PC-9 (cell line): ENCODE measurements at regions not wholly inside any gene's neighbourhood (a gene's known extent, or its start where the extent isn't known, plus 50 kb on each side); places are given as distances from the start of the nearest gene placed in this dataset.

Experiments
- BruUV-seq: library from RNA; stranded (reverse); fragments of 400-500 nt; replicated peaks from 2 replicates; lab custom pipeline; 2021; lab: Mats Ljungman, UMichigan
- CTCF ChIA-PET: fragments of 300-600 bp; sonication (Branson Sonifier 250); formaldehyde crosslinking; loops from one replicate; lab custom pipeline; 2022; ENCODE audit warnings: antibody characterized with exemption; lab: Charles Lee
- POLR2A ChIA-PET: fragments of 300-600 bp; sonication (Branson Sonifier 250); formaldehyde crosslinking; loops from one replicate; lab custom pipeline; 2022; ENCODE audit warnings: antibody characterized with exemption; ENCODE audit not compliant: unreplicated experiment; lab: Charles Lee
- DNase-seq, 2 experiments: peaks; one replicate each; pipeline versions ENCODE4 v3.0.0 to v3.0.0-alpha.2; 2015 to 2022; ENCODE audit warnings: mixed read lengths in 1 of 2
- H2AFZ ChIP-seq: fragments of 200-600 bp; sonication (generic); 2 replicates; pipeline ENCODE4 v1.8.1; 2017; ENCODE audit warnings: antibody characterized with exemption
- H3F3A ChIP-seq: fragments of 200-600 bp; sonication (generic); 2 replicates; pipeline ENCODE4 v1.8.1; 2017; ENCODE audit warnings: antibody characterized with exemption, mild to moderate bottlenecking, low read depth; ENCODE audit not compliant: insufficient read depth
- H3K27ac ChIP-seq: fragments of 200-600 bp; sonication (generic); 2 replicates; pipeline ENCODE4 v1.6.1; 2016; ENCODE audit warnings: mixed run types
- H3K27me3 ChIP-seq: fragments of 200-600 bp; sonication (generic); 2 replicates; pipeline ENCODE4 v1.6.1; 2016; ENCODE audit warnings: low read depth, mixed run types; ENCODE audit not compliant: insufficient read depth
- H3K36me3 ChIP-seq: fragments of 200-600 bp; sonication (generic); 2 replicates; pipeline ENCODE4 v1.6.1; 2016; ENCODE audit warnings: low read depth, mixed run types
- H3K4me1 ChIP-seq: fragments of 200-600 bp; sonication (generic); replicated peaks from 2 replicates; pipeline ENCODE4 v1.6.1; 2016; ENCODE audit warnings: mixed run types; ENCODE audit not compliant: insufficient read depth
- H3K4me2 ChIP-seq: fragments of 200-600 bp; sonication (generic); 2 replicates; pipeline ENCODE4 v1.6.1; 2017; ENCODE audit warnings: mixed run types
- H3K4me3 ChIP-seq: fragments of 200-600 bp; sonication (generic); 2 replicates; pipeline ENCODE4 v1.6.1; 2016; ENCODE audit warnings: mixed run types
- H3K79me2 ChIP-seq: fragments of 200-600 bp; sonication (generic); 2 replicates; pipeline ENCODE4 v1.6.1; 2017; ENCODE audit warnings: low read depth, mixed run types
- H3K9me2 ChIP-seq: fragments of 200-600 bp; sonication (generic); 2 replicates; pipeline ENCODE4 v1.8.1; 2017; ENCODE audit warnings: mild to moderate bottlenecking; ENCODE audit not compliant: insufficient read depth
- H3K9me3 ChIP-seq: fragments of 200-600 bp; sonication (generic); 2 replicates; pipeline ENCODE4 v1.8.1; 2016; ENCODE audit warnings: low read depth; ENCODE audit not compliant: insufficient read depth
- H4K20me1 ChIP-seq: fragments of 200-600 bp; sonication (generic); 2 replicates; pipeline ENCODE4 v1.8.1; 2017; ENCODE audit not compliant: insufficient read depth
- CTCF ChIP-seq: fragments of 200-600 bp; sonication (generic); conservative IDR thresholded peaks from 2 replicates; pipeline ENCODE4 v1.6.1; 2017; ENCODE audit warnings: mixed run types, antibody characterized with exemption, mild to moderate bottlenecking, moderate library complexity
- EZH2 ChIP-seq: fragments of 200-600 bp; sonication (generic); IDR thresholded peaks from 2 replicates; pipeline ENCODE4 v1.8.0; 2017; ENCODE audit warnings: antibody characterized with exemption, low read depth
- intact Hi-C: fragments of 100-400 bp; cut with micrococcal nuclease; formaldehyde crosslinking; loops from one replicate; pipeline ENCODE4 v1.10.0; 2022; ENCODE audit not compliant: unreplicated experiment

DNA sequence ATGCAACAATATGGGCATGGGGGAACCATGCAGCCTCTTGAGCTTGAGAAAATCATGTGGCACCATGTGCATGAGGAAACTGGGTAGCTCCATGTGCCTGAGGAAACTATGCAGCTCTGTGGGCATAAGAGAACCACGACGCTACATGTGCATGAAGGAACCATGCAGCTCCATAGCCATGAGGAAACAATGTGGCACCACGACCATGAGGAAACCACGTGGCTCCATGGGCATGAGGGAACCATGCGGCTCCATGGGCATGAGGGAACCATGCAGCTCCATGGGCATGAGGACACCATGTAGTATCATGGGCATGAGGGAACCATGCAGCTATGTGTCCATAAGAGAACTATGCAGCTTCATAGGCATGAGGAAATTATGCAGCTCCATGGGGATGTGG, 140.8 kb downstream of the CAVIN4 start:
- H3K4me3 ChIP-seq, result no peak overlapping the region
- intact Hi-C loops, result no loop called here
- H3K4me1 ChIP-seq, result no peaks in the 10 kb centered on the region
- no peak overlapping the region for H3K4me2 ChIP-seq
- no peaks in the 10 kb centered on the region for H3K79me2 ChIP-seq
- H3K27me3 ChIP-seq, result no peaks in the 10 kb centered on the region
- DNase-seq, result no peak
- TF ChIP-seq CTCF (no peak), EZH2 (no peak)
- no peaks in the 10 kb centered on the region for H3F3A ChIP-seq
- no peak overlapping the region for H2AFZ ChIP-seq
- BruUV-seq, result no TSS peak
- no peaks in the 10 kb centered on the region for H3K36me3 ChIP-seq
- ChIA-PET CTCF (interaction anchor here (0.6 kb wide), 1 partner anchor 400 kb away, joined by 5 read pairs; no protein-coding TSS in a partner anchor), POLR2A (no interaction called here)
- H3K9me3 ChIP-seq, result no peaks in the 10 kb centered on the region
- H3K9me2 ChIP-seq, result no peaks in the 10 kb centered on the region
- H4K20me1 ChIP-seq, result no peaks in the 10 kb centered on the region
- no peak overlapping the region for H3K27ac ChIP-seq

- POLR2A ChIA-PET, result no interaction called here
- Histone ChIP-seq H3K36me3 (no peaks in the 10 kb centered on the region), H3F3A (no peaks in the 10 kb centered on the region), H3K9me2 (no peaks in the 10 kb centered on the region), H3K27me3 (no peaks in the 10 kb centered on the region), H2AFZ (no peak overlapping the region), H3K9me3 (no peaks in the 10 kb centered on the region), H3K4me1 (no peaks in the 10 kb centered on the region), H3K4me3 (no peak overlapping the region), H3K4me2 (no peak overlapping the region), H3K27ac (no peak overlapping the region), H4K20me1 (no peaks in the 10 kb centered on the region), H3K79me2 (no peaks in the 10 kb centered on the region)
- no peak for TF ChIP-seq EZH2
- no peak for TF ChIP-seq CTCF
- intact Hi-C loops, result no loop called here
- no TSS peak for BruUV-seq
- DNase-seq, result no peak
- CTCF ChIA-PET, result no interaction called here
Observed at GRCh38 chr9:100720922-100721321, 143.0 kb downstream of the CAVIN4 start.

GRCh38 chr9:100724886-100725285, 147.0 kb downstream of the CAVIN4 start:
- intact Hi-C loops, result no loop called here
- H3K36me3 ChIP-seq, result no peaks in the 10 kb centered on the region
- H3K4me3 ChIP-seq, result no peak overlapping the region
- no peak for TF ChIP-seq CTCF
- no peak for TF ChIP-seq EZH2
- no peaks in the 10 kb centered on the region for H4K20me1 ChIP-seq
- H2AFZ ChIP-seq, result no peak overlapping the region
- POLR2A ChIA-PET, result no interaction called here
- no TSS peak for BruUV-seq
- no peaks in the 10 kb centered on the region for H3K27me3 ChIP-seq
- no peaks in the 10 kb centered on the region for H3K4me1 ChIP-seq
- no peak for DNase-seq
- no peaks in the 10 kb centered on the region for H3K9me2 ChIP-seq
- H3K79me2 ChIP-seq, result no peaks in the 10 kb centered on the region
- no peak overlapping the region for H3K27ac ChIP-seq
- no peak overlapping the region for H3K4me2 ChIP-seq
- H3K9me3 ChIP-seq, result no peaks in the 10 kb centered on the region
- CTCF ChIA-PET, result no interaction called here
- H3F3A ChIP-seq, result no peaks in the 10 kb centered on the region
